Gastroesophageal sphincter (tissue), 4 donors: ENCODE measurements at regions not wholly inside any gene's neighbourhood (a gene's known extent, or its start where the extent isn't known, plus 50 kb on each side); places are given as distances from the start of the nearest gene placed in this dataset.

Experiments used
- ATAC-seq: fragments of 150-250 bp; one replicate; pipeline ENCODE4 v1.9.1; 2016; ENCODE audit warnings: mild to moderate bottlenecking, moderate library complexity
- H3K27ac ChIP-seq, 4 donors: fragments of 200-600 bp; sonication (generic) in 3 of 4; 1 replicate in 3 of 4; 2 replicates in 1 of 4; pipeline ENCODE4 v1.5.1; 2016 to 2019
- H3K27me3 ChIP-seq: fragments of 200-600 bp; sonication (generic); one replicate; pipeline ENCODE4 v1.5.1; 2019
- H3K36me3 ChIP-seq, 2 donors: fragments of 200-600 bp; sonication (generic); one replicate each; pipeline ENCODE4 v1.5.1; 2019; ENCODE audit warnings: control low read depth in 1 of 2
- H3K4me1 ChIP-seq, 3 donors: fragments of 200-600 bp; sonication (generic); 1 replicate in 2 of 3; 2 replicates in 1 of 3; pipeline ENCODE4 v1.5.1; 2016 to 2019; ENCODE audit warnings: control low read depth in 2 of 3
- H3K4me3 ChIP-seq, 2 donors: fragments of 200-600 bp; sonication (generic); one replicate each; pipeline ENCODE4 v1.5.1; 2019; ENCODE audit warnings: mild to moderate bottlenecking in 1 of 2, moderate library complexity in 1 of 2
- H3K9me3 ChIP-seq, 3 donors: fragments of 200-600 bp; sonication (generic); one replicate each; pipeline ENCODE4 v1.5.1; 2017 to 2019; ENCODE audit warnings: control low read depth in 2 of 3
- CTCF ChIP-seq, 4 experiments: fragments of 200-600 bp in 2 of 4; fragments of 450-650 bp in 2 of 4; sonication (generic) in 1 of 4; IDR thresholded peaks; one replicate each; pipeline ENCODE4 v1.5.1; 2017 to 2019; ENCODE audit warnings: antibody characterized with exemption in 4 of 4, mild to moderate bottlenecking in 2 of 4, moderate library complexity in 2 of 4
- EP300 ChIP-seq: sonication (generic); formaldehyde crosslinking; IDR thresholded peaks from one replicate; pipeline ENCODE4 v1.6.1; 2017; ENCODE audit warnings: antibody characterized with exemption, mild to moderate bottlenecking
- POLR2A ChIP-seq, 2 donors: fragments of 450-650 bp; IDR thresholded peaks; one replicate each; pipeline ENCODE4 v1.6.1; 2017; ENCODE audit warnings: antibody characterized with exemption in 2 of 2, mild to moderate bottlenecking in 2 of 2, moderate library complexity in 1 of 2
- POLR2AphosphoS5 ChIP-seq: sonication (generic); formaldehyde crosslinking; IDR thresholded peaks from one replicate; pipeline ENCODE4 v1.6.1; 2017; ENCODE audit warnings: antibody characterized with exemption
- WGBS, 2 donors: methylation state at CpG; one replicate each; pipeline ENCODE4 v1.1.5; 2018; ENCODE audit warnings: low coverage in 1 of 2; 5-methylcytosine and 5-hydroxymethylcytosine counted together

GRCh38 chr16:73616166-73616753, 568.3 kb upstream of the ZFHX3 start:
- 77 to 80% methylated on average over 5 of the region's 5 CpGs for WGBS, 2 donors
- TF ChIP-seq EP300 (no peak), POLR2A (IDR thresholded peaks at IDR 0.05) (no peak), POLR2AphosphoS5 (no peak), CTCF (IDR thresholded peaks at IDR 0.05) (no peak)

GRCh38 chr16:73615071-73615940, 567.4 kb upstream of the ZFHX3 start:
- Histone ChIP-seq H3K4me1 (no peaks in the 10 kb centered on the region), H3K9me3 (no peaks in the 10 kb centered on the region), H3K27ac (no peak overlapping the region), H3K36me3 (no peaks in the 10 kb centered on the region), H3K4me3 (no peak overlapping the region), H3K27me3 (peaks cover 6% of the 10 kb centered on the region)
- no peak for ATAC-seq
- no peak for TF ChIP-seq POLR2AphosphoS5
- TF ChIP-seq CTCF (IDR thresholded peaks at IDR 0.05) = no peak
- TF ChIP-seq POLR2A (IDR thresholded peaks at IDR 0.05) = no peak
- TF ChIP-seq EP300 = no peak
- 44 to 49% methylated on average over 8 to 13 of the region's 14 CpGs for WGBS, 2 donors

More at GRCh38 chr16:73616166-73616753, 568.3 kb upstream of the ZFHX3 start:
- no peak overlapping the region for H3K27ac ChIP-seq
- H3K4me3 ChIP-seq = no peak overlapping the region
- H3K36me3 ChIP-seq = no peaks in the 10 kb centered on the region
- no peaks in the 10 kb centered on the region for H3K9me3 ChIP-seq
- H3K4me1 ChIP-seq = no peaks in the 10 kb centered on the region
- H3K27me3 ChIP-seq = peaks cover under 1% of the 10 kb centered on the region
- no peak for ATAC-seq

GRCh38 chr16:73614131-73614530, 566.2 kb upstream of the ZFHX3 start:
- WGBS, 2 donors = 66 to 77% methylated on average over 4 of the region's 4 CpGs
- TF ChIP-seq EP300 (no peak), POLR2A (IDR thresholded peaks at IDR 0.05) (no peak), CTCF (IDR thresholded peaks at IDR 0.05) (no peak)
- no peaks in the 10 kb centered on the region for H3K36me3 ChIP-seq
- no peak overlapping the region for H3K4me3 ChIP-seq
- ATAC-seq = no peak
- no peak overlapping the region for H3K27ac ChIP-seq
- no peaks in the 10 kb centered on the region for H3K9me3 ChIP-seq
- H3K4me1 ChIP-seq = no peaks in the 10 kb centered on the region
- peaks cover 17% of the 10 kb centered on the region for H3K27me3 ChIP-seq

GRCh38 chr16:73610605-73611156, 562.8 kb upstream of the ZFHX3 start:
- Histone ChIP-seq H3K9me3 (no peaks in the 10 kb centered on the region), H3K36me3 (no peaks in the 10 kb centered on the region), H3K27ac (no peak overlapping the region), H3K4me1 (no peaks in the 10 kb centered on the region), H3K27me3 (peaks cover 32% of the 10 kb centered on the region), H3K4me3 (no peak overlapping the region)
- 55 to 58% methylated on average over 5 of the region's 5 CpGs for WGBS, 2 donors
- ATAC-seq = no peak
- TF ChIP-seq POLR2AphosphoS5 (no peak), CTCF (IDR thresholded peaks at IDR 0.05) (no peak), POLR2A (IDR thresholded peaks at IDR 0.05) (no peak), EP300 (no peak)
